GM18499 (cell line): ENCODE measurements at regions not wholly inside any gene's neighbourhood (a gene's known extent, or its start where the extent isn't known, plus 50 kb on each side); places are given as distances from the start of the nearest gene placed in this dataset.

Experiments used
- ATAC-seq: cut with Tn5 transposase; IDR thresholded peaks from one replicate; pipeline ENCODE4 v1.9.1; 2021; ENCODE audit warnings: moderate number of reproducible peaks; ENCODE audit not compliant: insufficient read depth, unreplicated experiment

GRCh38 chr1:94708811-94709210 is 111.3 kb upstream of the SLC44A3 start:
- no peak for ATAC-seq

- no peak for ATAC-seq
Observed at GRCh38 chr1:94708299-94708685, 111.9 kb upstream of the SLC44A3 start.

GRCh38 chr1:94707321-94708298 is 112.5 kb upstream of the SLC44A3 start:
- ATAC-seq: no peak

- no peak for ATAC-seq
Observed at GRCh38 chr1:94702442-94702815, 117.7 kb upstream of the SLC44A3 start.

GRCh38 chr1:94701796-94702441 is 118.2 kb upstream of the SLC44A3 start:
- no peak for ATAC-seq

- no peak for ATAC-seq
Observed at GRCh38 chr1:94698759-94699502, 121.2 kb upstream of the SLC44A3 start.

GRCh38 chr1:94698356-94698755 is 121.8 kb upstream of the SLC44A3 start:
- ATAC-seq: no peak

GRCh38 chr1:94697839-94698238 is 122.3 kb upstream of the SLC44A3 start:
- no peak for ATAC-seq

GRCh38 chr1:94694226-94694915 is 125.8 kb upstream of the SLC44A3 start:
- ATAC-seq: no peak

- ATAC-seq: no peak
Observed at GRCh38 chr1:94693435-94693834, 126.7 kb upstream of the SLC44A3 start.

GRCh38 chr1:94693029-94693428 is 127.1 kb upstream of the SLC44A3 start:
- no peak for ATAC-seq

GRCh38 chr1:94688646-94689045 is 131.5 kb upstream of the SLC44A3 start:
- ATAC-seq: no peak

- ATAC-seq: no peak
Observed at GRCh38 chr1:94686882-94687281, 133.3 kb upstream of the SLC44A3 start.

- no peak for ATAC-seq
Observed at GRCh38 chr1:94684690-94685250, 135.4 kb upstream of the SLC44A3 start.

- ATAC-seq: no peak
Observed at GRCh38 chr1:94683886-94684285, 136.3 kb upstream of the SLC44A3 start.

- ATAC-seq: no peak
Observed at GRCh38 chr1:94680039-94680377, 138.4 kb upstream of the F3 start.

- ATAC-seq: no peak
Observed at GRCh38 chr1:94679332-94680038, 137.9 kb upstream of the F3 start.

GRCh38 chr1:94678202-94678848 is 136.8 kb upstream of the F3 start:
- ATAC-seq: no peak

GRCh38 chr1:94677714-94678113 is 136.2 kb upstream of the F3 start:
- no peak for ATAC-seq
